Kidney epithelial cell (primary cell): ENCODE measurements at regions not wholly inside any gene's neighbourhood (a gene's known extent, or its start where the extent isn't known, plus 50 kb on each side); places are given as distances from the start of the nearest gene placed in this dataset.
A peak's percentile ranks its signal among the peaks of the same experiment; 100 is the strongest.

Experiments
- DNase-seq: peaks from one replicate; pipeline ENCODE4 v3.0.0-alpha.2; 2010; ENCODE audit warnings: low read depth
- H3K27me3 ChIP-seq: 2 replicates; pipeline ENCODE4 v1.6.0; 2011; ENCODE audit warnings: low read length; ENCODE audit not compliant: control insufficient read depth, insufficient read depth
- H3K36me3 ChIP-seq: 2 replicates; pipeline ENCODE4 v1.5.1; 2011; ENCODE audit warnings: low read length; ENCODE audit not compliant: control insufficient read depth, insufficient read depth
- H3K4me3 ChIP-seq: 2 replicates; pipeline ENCODE4 v1.5.1; 2011; ENCODE audit warnings: low read depth, mild to moderate bottlenecking, control low read depth, low read length
- TF ChIP-seq, protein P1 (sequence below): IDR thresholded peaks from 2 replicates; pipeline ENCODE4 v1.5.1; 2011; ENCODE audit warnings: mild to moderate bottlenecking, moderate library complexity, low read length, control low read depth, inconsistent platforms; ENCODE audit not compliant: insufficient read depth, poor library complexity, severe bottlenecking

GRCh38 chr5:2214910-2215590 is 332.3 kb upstream of the IRX4 start:
- TF ChIP-seq, protein P1, sequence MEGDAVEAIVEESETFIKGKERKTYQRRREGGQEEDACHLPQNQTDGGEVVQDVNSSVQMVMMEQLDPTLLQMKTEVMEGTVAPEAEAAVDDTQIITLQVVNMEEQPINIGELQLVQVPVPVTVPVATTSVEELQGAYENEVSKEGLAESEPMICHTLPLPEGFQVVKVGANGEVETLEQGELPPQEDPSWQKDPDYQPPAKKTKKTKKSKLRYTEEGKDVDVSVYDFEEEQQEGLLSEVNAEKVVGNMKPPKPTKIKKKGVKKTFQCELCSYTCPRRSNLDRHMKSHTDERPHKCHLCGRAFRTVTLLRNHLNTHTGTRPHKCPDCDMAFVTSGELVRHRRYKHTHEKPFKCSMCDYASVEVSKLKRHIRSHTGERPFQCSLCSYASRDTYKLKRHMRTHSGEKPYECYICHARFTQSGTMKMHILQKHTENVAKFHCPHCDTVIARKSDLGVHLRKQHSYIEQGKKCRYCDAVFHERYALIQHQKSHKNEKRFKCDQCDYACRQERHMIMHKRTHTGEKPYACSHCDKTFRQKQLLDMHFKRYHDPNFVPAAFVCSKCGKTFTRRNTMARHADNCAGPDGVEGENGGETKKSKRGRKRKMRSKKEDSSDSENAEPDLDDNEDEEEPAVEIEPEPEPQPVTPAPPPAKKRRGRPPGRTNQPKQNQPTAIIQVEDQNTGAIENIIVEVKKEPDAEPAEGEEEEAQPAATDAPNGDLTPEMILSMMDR: no peak
- no peaks in the 10 kb centered on the region for H3K36me3 ChIP-seq

DNA sequence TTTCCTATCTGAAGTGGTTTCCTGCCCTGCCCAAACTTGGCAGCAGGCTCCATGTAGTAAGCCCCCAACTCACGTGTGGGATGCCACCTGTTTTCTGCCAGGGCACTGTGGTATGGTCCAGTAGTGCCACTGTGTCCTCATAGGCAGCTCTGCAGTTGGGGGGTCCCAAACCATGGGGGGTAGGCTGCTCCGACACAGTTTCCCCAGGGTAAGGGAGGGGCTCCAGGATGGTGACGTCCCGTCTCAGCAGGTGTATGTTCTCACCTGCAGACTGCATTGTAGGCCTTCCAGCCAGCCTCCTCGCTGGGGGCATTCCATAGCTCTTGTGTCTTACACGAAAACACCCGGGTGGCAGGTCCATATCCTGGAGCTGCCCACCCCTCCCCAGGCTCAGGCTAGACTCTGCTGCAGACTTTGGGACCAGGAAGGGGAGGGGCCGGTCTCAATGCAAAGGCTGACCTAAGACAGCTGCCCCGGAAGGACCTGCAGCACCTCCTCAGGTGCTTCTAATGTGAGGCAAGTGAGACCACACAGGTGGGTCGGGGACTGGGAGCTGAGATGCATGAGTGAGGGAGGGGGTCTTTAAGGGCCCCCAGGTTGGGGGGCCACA is 330.5 kb upstream of the IRX4 start:
- TF ChIP-seq, protein P1: no peak
- no peak for DNase-seq
- H3K36me3 ChIP-seq: no peaks in the 10 kb centered on the region
- no peak overlapping the region for H3K4me3 ChIP-seq
- H3K27me3 ChIP-seq: no peaks in the 10 kb centered on the region

More at GRCh38 chr5:2214910-2215590, 332.3 kb upstream of the IRX4 start:
- no peaks in the 10 kb centered on the region for H3K27me3 ChIP-seq
- no peak for DNase-seq
- no peak overlapping the region for H3K4me3 ChIP-seq

DNA sequence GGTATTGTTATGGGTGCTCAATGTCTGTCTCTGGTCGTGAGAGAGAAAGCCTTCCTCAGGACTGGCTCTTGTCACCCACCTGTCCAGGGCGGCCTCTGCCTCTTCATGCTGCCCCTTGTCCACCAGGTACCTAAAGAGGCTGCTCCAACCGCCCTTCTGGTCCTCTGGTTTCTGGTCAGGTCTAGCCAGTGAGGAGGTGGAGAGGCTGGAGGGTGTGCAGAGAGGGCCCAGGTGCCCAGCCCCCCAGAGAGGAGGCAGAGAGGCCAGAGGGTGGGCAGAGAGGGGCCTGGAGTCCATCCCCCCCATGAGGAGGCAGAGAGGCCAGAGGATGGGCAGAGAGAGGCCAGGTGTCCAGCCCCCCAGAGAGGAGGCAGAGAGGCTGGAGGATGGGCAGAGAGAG is 329.8 kb upstream of the IRX4 start:
- Histone ChIP-seq H3K36me3 (no peaks in the 10 kb centered on the region), H3K4me3 (no peak overlapping the region), H3K27me3 (no peaks in the 10 kb centered on the region)
- TF ChIP-seq, protein P1: no peak
- DNase-seq: no peak

DNA sequence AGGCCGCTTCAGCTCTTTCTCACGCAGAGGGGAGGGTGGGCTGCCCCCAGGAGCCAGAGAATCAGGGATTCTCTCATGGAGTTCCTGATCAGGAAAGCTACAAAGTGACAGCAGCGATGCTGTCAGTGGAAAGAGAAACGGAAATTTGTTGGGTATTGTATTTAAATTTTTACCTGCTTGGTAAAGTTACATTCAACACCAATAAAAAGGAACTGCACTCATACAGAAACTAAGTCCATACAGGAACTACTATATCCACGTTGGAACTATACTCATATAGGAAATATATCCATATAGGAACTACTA is 325.5 kb upstream of the IRX4 start:
- Histone ChIP-seq H3K4me3 (no peak overlapping the region), H3K27me3 (no peaks in the 10 kb centered on the region), H3K36me3 (no peaks in the 10 kb centered on the region)
- TF ChIP-seq, protein P1: no peak
- DNase-seq: no peak

- Histone ChIP-seq H3K27me3 (no peaks in the 10 kb centered on the region), H3K4me3 (no peak overlapping the region), H3K36me3 (no peaks in the 10 kb centered on the region)
- TF ChIP-seq, protein P1: peak; percentile 13
- no peak for DNase-seq
Observed at GRCh38 chr5:2207416-2208238, 324.9 kb upstream of the IRX4 start.
